GM12878 (cell line): ENCODE measurements at regions not wholly inside any gene's neighbourhood (a gene's known extent, or its start where the extent isn't known, plus 50 kb on each side); places are given as distances from the start of the nearest gene placed in this dataset.

Experiments
- ATAC-seq: fragments of 200-7000 bp; cut with Tn5 transposase; 3 replicates; pipeline ENCODE4 v1.9.1; 2020; ENCODE audit warnings: mild to moderate bottlenecking, moderate library complexity
- BruUV-seq: library from RNA; stranded (reverse); fragments of 400-500 nt; replicated peaks from 2 replicates; lab custom pipeline; 2021; lab: Mats Ljungman, UMichigan
- CTCF ChIA-PET: fragments of 300-600 bp; sonication (Branson Sonifier 250); formaldehyde crosslinking; extraction: SDS; loops from one replicate; lab custom pipeline; 2021; ENCODE audit warnings: inconsistent platforms; lab: Yijun Ruan, JAX
- POLR2A ChIA-PET: fragments of 350-600 bp; formaldehyde crosslinking; extraction: SDS; loops from one replicate; lab custom pipeline; 2021; ENCODE audit warnings: inconsistent platforms; lab: Charles Lee
- RAD21 ChIA-PET: fragments of 300-600 bp; sonication (Branson Sonifier 250); formaldehyde crosslinking; loops from one replicate; lab custom pipeline; 2023; ENCODE audit warnings: antibody characterized with exemption; ENCODE audit not compliant: unreplicated experiment; lab: Charles Lee
- SMC1A ChIA-PET: fragments of 300-600 bp; sonication (Branson Sonifier 250); formaldehyde crosslinking; loops from one replicate; lab custom pipeline; 2023; ENCODE audit not compliant: unreplicated experiment, uncharacterized antibody; lab: Charles Lee
- DNase-seq: peaks from one replicate; pipeline ENCODE4 v3.0.0-alpha.2; 2011; ENCODE audit warnings: low read depth, low spot score
- FAIRE-seq: peaks from 3 replicates; lab custom pipeline; 2011; peaks lifted over from hg19 to GRCh38; lab: Jason Lieb, UNC
- H2AFZ ChIP-seq: 2 replicates; pipeline ENCODE4 v1.6.0; 2011; ENCODE audit warnings: low read depth, low read length, control low read depth; ENCODE audit not compliant: control insufficient read depth
- H3K27ac ChIP-seq: 2 replicates; pipeline ENCODE4 v1.5.1; 2011; ENCODE audit warnings: control low read depth; ENCODE audit not compliant: control insufficient read depth, insufficient read depth
- H3K27me3 ChIP-seq, 2 experiments: replicated peaks in 1 of 2; 2 replicates each; pipeline versions ENCODE4 v1.6.0 to v1.6.1; 2011; ENCODE audit warnings: low read length in 1 of 2; ENCODE audit not compliant: control insufficient read depth in 2 of 2, insufficient read depth in 2 of 2
- H3K36me3 ChIP-seq, 2 experiments: 2 replicates each; pipeline ENCODE4 v1.5.1; 2011; ENCODE audit warnings: low read length in 1 of 2; ENCODE audit not compliant: control insufficient read depth in 2 of 2, insufficient read depth in 2 of 2
- H3K4me1 ChIP-seq: 2 replicates; pipeline ENCODE4 v1.6.1; 2011; ENCODE audit warnings: mild to moderate bottlenecking, low read length, moderate library complexity, mixed read lengths; ENCODE audit not compliant: control insufficient read depth, insufficient read depth
- H3K4me2 ChIP-seq: 2 replicates; pipeline ENCODE4 v1.6.0; 2011; ENCODE audit warnings: control low read depth; ENCODE audit not compliant: control insufficient read depth, insufficient read depth
- H3K4me3 ChIP-seq: fragments of 200-600 bp; sonication (generic); 2 replicates; pipeline ENCODE4 v1.5.1; 2016
- H3K79me2 ChIP-seq: 2 replicates; pipeline ENCODE4 v1.6.0; 2011; ENCODE audit warnings: low read length; ENCODE audit not compliant: control insufficient read depth, insufficient read depth
- H3K9ac ChIP-seq: 2 replicates; pipeline ENCODE4 v1.8.0; 2011; ENCODE audit warnings: low read length, control low read depth, mixed read lengths; ENCODE audit not compliant: control insufficient read depth, insufficient read depth
- H3K9me3 ChIP-seq: replicated peaks from 3 replicates; pipeline ENCODE4 v1.5.1; 2011; ENCODE audit warnings: mild to moderate bottlenecking, low read length; ENCODE audit not compliant: control insufficient read depth, insufficient read depth
- H4K20me1 ChIP-seq: 2 replicates; pipeline ENCODE4 v1.6.0; 2011; ENCODE audit not compliant: control insufficient read depth, insufficient read depth
- EP300 ChIP-seq, 2 experiments: fragments of 150-350 bp in 1 of 2; IDR thresholded peaks; 2 replicates each; pipeline ENCODE4 v1.6.1; 2011 to 2012; ENCODE audit warnings: low read depth in 2 of 2, low read length in 2 of 2, borderline replicate concordance in 1 of 2, improper control_type of control experiment in 1 of 2, inconsistent platforms in 1 of 2; ENCODE audit not compliant: control insufficient read depth in 1 of 2
- HDAC2 ChIP-seq: fragments of 200-600 bp; sonication (generic); IDR thresholded peaks from 2 replicates; pipeline ENCODE4 v1.6.1; 2017
- HDAC6 ChIP-seq: fragments of 200-600 bp; sonication (generic); IDR thresholded peaks from one replicate; pipeline ENCODE4 v1.8.0; 2017; ENCODE audit warnings: antibody characterized with exemption; ENCODE audit not compliant: unreplicated experiment
- POLR2AphosphoS2 ChIP-seq: IDR thresholded peaks from 2 replicates; pipeline ENCODE4 v1.6.1; 2011; ENCODE audit warnings: low read depth, mild to moderate bottlenecking, low read length, improper control_type of control experiment, moderate library complexity
- RB1 ChIP-seq: fragments of 450-650 bp; formaldehyde crosslinking; IDR thresholded peaks from 2 replicates; pipeline ENCODE4 v1.6.1; 2017; ENCODE audit warnings: mild to moderate bottlenecking, borderline replicate concordance
- WGBS: methylation state at CpG from one replicate; pipeline ENCODE4 v1.1.6; 2016; ENCODE audit warnings: low lambda C conversion rate; ENCODE audit not compliant: insufficient replicate concordance, insufficient coverage; ENCODE audit errors: missing lambda C conversion rate; 5-methylcytosine and 5-hydroxymethylcytosine counted together
- in situ Hi-C: fragments of 300-500 bp; cut with MboI; formaldehyde crosslinking; loops from 9 replicates; pipeline ENCODE4 v1.14.3; 2018; ENCODE audit warnings: mixed read lengths
- intact Hi-C: fragments of 100-400 bp; cut with micrococcal nuclease; formaldehyde crosslinking; loops from one replicate; pipeline ENCODE4 v1.14.2; 2022; ENCODE audit not compliant: unreplicated experiment
- TF ChIP-seq, protein P1 (sequence below): fragments of 450-650 bp; formaldehyde crosslinking; IDR thresholded peaks from 2 replicates; pipeline ENCODE4 v1.4.0; 2020; ENCODE audit warnings: mild to moderate bottlenecking, moderate library complexity
- TF ChIP-seq, protein P2 (sequence below): IDR thresholded peaks from 2 replicates; pipeline ENCODE4 v1.6.1; 2011; ENCODE audit warnings: borderline replicate concordance, low read depth, mild to moderate bottlenecking, moderate library complexity, low read length; ENCODE audit not compliant: insufficient read depth, poor library complexity, severe bottlenecking
- TF ChIP-seq, protein P3 (sequence below): fragments of 150-350 bp; IDR thresholded peaks from 2 replicates; pipeline ENCODE4 v1.6.1; 2016; ENCODE audit warnings: low read depth, low read length
- TF ChIP-seq, protein P4 (sequence below): IDR thresholded peaks from 2 replicates; pipeline ENCODE4 v1.6.1; 2011; ENCODE audit warnings: borderline replicate concordance, low read depth, mild to moderate bottlenecking, moderate library complexity, mixed read lengths, low read length; ENCODE audit not compliant: insufficient read depth; ENCODE audit errors: extremely low read length
- TF ChIP-seq, protein P5 (sequence below): fragments of 450-650 bp; IDR thresholded peaks from 2 replicates; pipeline ENCODE4 v1.6.1; 2014; ENCODE audit warnings: mild to moderate bottlenecking

DNA sequence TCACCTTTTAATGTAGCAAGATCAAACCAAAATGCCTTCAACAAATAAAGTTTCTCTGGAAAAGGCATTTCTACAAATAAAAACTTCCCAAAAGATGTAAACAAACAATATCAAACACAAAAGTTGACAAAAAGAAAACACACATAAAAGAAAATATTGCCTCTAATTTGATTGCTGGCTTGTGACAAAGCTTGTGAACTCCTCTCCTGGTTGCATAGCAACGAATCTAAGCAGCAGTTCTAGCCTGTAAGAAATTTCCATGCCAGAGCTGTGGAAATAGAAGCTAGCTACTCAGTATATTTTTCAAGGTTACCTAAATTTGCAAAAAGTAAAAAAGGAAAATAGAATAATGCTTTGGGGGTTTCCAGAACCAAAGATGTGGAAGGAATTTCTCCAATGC, 173.9 kb upstream of the CDK1 start:
- no peak for FAIRE-seq
- Histone ChIP-seq H3K4me3 (no peak overlapping the region), H3K4me2 (no peak overlapping the region), H3K36me3 (no peaks in the 10 kb centered on the region), H2AFZ (no peak overlapping the region), H3K79me2 (no peaks in the 10 kb centered on the region), H3K4me1 (no peaks in the 10 kb centered on the region), H3K27ac (no peak overlapping the region), H3K27me3 (no peaks in the 10 kb centered on the region; a peak in 1 of 4 replicates), H4K20me1 (no peaks in the 10 kb centered on the region), H3K9ac (no peak overlapping the region), H3K9me3 (no peaks in the 10 kb centered on the region)
- TF ChIP-seq RB1 = no peak
- TF ChIP-seq, protein P1, sequence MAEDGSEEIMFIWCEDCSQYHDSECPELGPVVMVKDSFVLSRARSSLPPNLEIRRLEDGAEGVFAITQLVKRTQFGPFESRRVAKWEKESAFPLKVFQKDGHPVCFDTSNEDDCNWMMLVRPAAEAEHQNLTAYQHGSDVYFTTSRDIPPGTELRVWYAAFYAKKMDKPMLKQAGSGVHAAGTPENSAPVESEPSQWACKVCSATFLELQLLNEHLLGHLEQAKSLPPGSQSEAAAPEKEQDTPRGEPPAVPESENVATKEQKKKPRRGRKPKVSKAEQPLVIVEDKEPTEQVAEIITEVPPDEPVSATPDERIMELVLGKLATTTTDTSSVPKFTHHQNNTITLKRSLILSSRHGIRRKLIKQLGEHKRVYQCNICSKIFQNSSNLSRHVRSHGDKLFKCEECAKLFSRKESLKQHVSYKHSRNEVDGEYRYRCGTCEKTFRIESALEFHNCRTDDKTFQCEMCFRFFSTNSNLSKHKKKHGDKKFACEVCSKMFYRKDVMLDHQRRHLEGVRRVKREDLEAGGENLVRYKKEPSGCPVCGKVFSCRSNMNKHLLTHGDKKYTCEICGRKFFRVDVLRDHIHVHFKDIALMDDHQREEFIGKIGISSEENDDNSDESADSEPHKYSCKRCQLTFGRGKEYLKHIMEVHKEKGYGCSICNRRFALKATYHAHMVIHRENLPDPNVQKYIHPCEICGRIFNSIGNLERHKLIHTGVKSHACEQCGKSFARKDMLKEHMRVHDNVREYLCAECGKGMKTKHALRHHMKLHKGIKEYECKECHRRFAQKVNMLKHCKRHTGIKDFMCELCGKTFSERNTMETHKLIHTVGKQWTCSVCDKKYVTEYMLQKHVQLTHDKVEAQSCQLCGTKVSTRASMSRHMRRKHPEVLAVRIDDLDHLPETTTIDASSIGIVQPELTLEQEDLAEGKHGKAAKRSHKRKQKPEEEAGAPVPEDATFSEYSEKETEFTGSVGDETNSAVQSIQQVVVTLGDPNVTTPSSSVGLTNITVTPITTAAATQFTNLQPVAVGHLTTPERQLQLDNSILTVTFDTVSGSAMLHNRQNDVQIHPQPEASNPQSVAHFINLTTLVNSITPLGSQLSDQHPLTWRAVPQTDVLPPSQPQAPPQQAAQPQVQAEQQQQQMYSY = no peak
- TF ChIP-seq HDAC2 = no peak
- TF ChIP-seq, protein P2, sequence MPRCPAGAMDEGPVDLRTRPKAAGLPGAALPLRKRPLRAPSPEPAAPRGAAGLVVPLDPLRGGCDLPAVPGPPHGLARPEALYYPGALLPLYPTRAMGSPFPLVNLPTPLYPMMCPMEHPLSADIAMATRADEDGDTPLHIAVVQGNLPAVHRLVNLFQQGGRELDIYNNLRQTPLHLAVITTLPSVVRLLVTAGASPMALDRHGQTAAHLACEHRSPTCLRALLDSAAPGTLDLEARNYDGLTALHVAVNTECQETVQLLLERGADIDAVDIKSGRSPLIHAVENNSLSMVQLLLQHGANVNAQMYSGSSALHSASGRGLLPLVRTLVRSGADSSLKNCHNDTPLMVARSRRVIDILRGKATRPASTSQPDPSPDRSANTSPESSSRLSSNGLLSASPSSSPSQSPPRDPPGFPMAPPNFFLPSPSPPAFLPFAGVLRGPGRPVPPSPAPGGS = no peak
- no peak for TF ChIP-seq HDAC6
- no peak for TF ChIP-seq EP300 (IDR thresholded peaks at IDR 0.05; ENCODE audit: borderline replicate concordance in 1 of 2, control insufficient read depth in 1 of 2, low read depth in 2 of 2, low read length in 2 of 2)
- TF ChIP-seq, protein P3, sequence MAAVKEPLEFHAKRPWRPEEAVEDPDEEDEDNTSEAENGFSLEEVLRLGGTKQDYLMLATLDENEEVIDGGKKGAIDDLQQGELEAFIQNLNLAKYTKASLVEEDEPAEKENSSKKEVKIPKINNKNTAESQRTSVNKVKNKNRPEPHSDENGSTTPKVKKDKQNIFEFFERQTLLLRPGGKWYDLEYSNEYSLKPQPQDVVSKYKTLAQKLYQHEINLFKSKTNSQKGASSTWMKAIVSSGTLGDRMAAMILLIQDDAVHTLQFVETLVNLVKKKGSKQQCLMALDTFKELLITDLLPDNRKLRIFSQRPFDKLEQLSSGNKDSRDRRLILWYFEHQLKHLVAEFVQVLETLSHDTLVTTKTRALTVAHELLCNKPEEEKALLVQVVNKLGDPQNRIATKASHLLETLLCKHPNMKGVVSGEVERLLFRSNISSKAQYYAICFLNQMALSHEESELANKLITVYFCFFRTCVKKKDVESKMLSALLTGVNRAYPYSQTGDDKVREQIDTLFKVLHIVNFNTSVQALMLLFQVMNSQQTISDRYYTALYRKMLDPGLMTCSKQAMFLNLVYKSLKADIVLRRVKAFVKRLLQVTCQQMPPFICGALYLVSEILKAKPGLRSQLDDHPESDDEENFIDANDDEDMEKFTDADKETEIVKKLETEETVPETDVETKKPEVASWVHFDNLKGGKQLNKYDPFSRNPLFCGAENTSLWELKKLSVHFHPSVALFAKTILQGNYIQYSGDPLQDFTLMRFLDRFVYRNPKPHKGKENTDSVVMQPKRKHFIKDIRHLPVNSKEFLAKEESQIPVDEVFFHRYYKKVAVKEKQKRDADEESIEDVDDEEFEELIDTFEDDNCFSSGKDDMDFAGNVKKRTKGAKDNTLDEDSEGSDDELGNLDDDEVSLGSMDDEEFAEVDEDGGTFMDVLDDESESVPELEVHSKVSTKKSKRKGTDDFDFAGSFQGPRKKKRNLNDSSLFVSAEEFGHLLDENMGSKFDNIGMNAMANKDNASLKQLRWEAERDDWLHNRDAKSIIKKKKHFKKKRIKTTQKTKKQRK = no peak
- TF ChIP-seq, protein P4, sequence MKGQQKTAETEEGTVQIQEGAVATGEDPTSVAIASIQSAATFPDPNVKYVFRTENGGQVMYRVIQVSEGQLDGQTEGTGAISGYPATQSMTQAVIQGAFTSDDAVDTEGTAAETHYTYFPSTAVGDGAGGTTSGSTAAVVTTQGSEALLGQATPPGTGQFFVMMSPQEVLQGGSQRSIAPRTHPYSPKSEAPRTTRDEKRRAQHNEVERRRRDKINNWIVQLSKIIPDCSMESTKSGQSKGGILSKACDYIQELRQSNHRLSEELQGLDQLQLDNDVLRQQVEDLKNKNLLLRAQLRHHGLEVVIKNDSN = no peak
- TF ChIP-seq, protein P5, sequence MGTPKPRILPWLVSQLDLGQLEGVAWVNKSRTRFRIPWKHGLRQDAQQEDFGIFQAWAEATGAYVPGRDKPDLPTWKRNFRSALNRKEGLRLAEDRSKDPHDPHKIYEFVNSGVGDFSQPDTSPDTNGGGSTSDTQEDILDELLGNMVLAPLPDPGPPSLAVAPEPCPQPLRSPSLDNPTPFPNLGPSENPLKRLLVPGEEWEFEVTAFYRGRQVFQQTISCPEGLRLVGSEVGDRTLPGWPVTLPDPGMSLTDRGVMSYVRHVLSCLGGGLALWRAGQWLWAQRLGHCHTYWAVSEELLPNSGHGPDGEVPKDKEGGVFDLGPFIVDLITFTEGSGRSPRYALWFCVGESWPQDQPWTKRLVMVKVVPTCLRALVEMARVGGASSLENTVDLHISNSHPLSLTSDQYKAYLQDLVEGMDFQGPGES = no peak
- no peak for TF ChIP-seq POLR2AphosphoS2
- ChIA-PET SMC1A (interaction anchor here (0.6 to 1.2 kb wide), 3 partner anchors 21 to 487 kb away, joined by 3 to 4 read pairs (median 3); no protein-coding TSS in a partner anchor), CTCF (no interaction called here), POLR2A (no interaction called here), RAD21 (no interaction called here)
- 0% methylated on average over 1 of the region's 1 CpG for WGBS
- BruUV-seq = no TSS peak
- ATAC-seq = no peak
- intact Hi-C loops = no loop called here
- no peak for DNase-seq
- in situ Hi-C loops = no loop called here
